K562 (cell line): ENCODE measurements at regions not wholly inside any gene's neighbourhood (a gene's known extent, or its start where the extent isn't known, plus 50 kb on each side); places are given as distances from the start of the nearest gene placed in this dataset.

Experiments used
- ATAC-seq: fragments of 200-7000 bp; cut with Tn5 transposase; 3 replicates; pipeline ENCODE4 v1.9.1; 2020; ENCODE audit warnings: moderate library complexity
- BruUV-seq: library from RNA; stranded (reverse); fragments of 400-500 nt; replicated peaks from 2 replicates; lab custom pipeline; 2021; lab: Mats Ljungman, UMichigan
- CTCF ChIA-PET: fragments of 300-600 bp; formaldehyde crosslinking; extraction: SDS; loops from one replicate; lab custom pipeline; 2021; ENCODE audit warnings: low intra/inter-chr PET ratio; lab: Yijun Ruan, JAX
- POLR2A ChIA-PET: fragments of 300-600, 350-650 bp; sonication (Branson Sonifier 250); formaldehyde crosslinking; extraction: SDS; loops from one replicate; lab custom pipeline; 2021; ENCODE audit warnings: antibody characterized with exemption, inconsistent platforms; lab: Yijun Ruan, JAX
- DNase-seq, 4 experiments: peaks; one replicate each; pipeline versions ENCODE4 v3.0.0 to v3.0.0-alpha.2; 2011 to 2018; ENCODE audit warnings: low spot score in 3 of 4, mixed read lengths in 3 of 4; ENCODE audit errors: extremely low read depth in 1 of 4
- FAIRE-seq: peaks from 2 replicates; lab custom pipeline; 2011; peaks lifted over from hg19 to GRCh38; lab: Jason Lieb, UNC
- H2AFZ ChIP-seq: 2 replicates; pipeline ENCODE4 v1.6.0; 2011; ENCODE audit warnings: low read depth, low read length, control low read depth, inconsistent platforms
- H3K27ac ChIP-seq: fragments of 200-600 bp; 3 replicates; pipeline ENCODE4 v1.8.0; 2011; ENCODE audit warnings: low read depth, mild to moderate bottlenecking, control low read depth, inconsistent platforms, low read length, moderate library complexity, mixed read lengths; ENCODE audit errors: extremely low read depth
- H3K27me3 ChIP-seq, 2 experiments: fragments of 300-600 bp in 1 of 2; 2 replicates in 1 of 2; 3 replicates in 1 of 2; pipeline versions ENCODE4 v1.6.0 to v1.8.0; 2011; ENCODE audit warnings: inconsistent platforms in 2 of 2, low read length in 2 of 2, mild to moderate bottlenecking in 1 of 2, mixed read lengths in 1 of 2, moderate library complexity in 1 of 2; ENCODE audit not compliant: control insufficient read depth in 2 of 2, insufficient read depth in 2 of 2
- H3K36me3 ChIP-seq: fragments of 300-600 bp; 3 replicates; pipeline ENCODE4 v1.8.0; 2011; ENCODE audit warnings: mild to moderate bottlenecking, low read length, inconsistent platforms; ENCODE audit not compliant: control insufficient read depth, insufficient read depth
- H3K4me1 ChIP-seq, 2 experiments: fragments of 200-600 bp in 1 of 2; replicated peaks in 1 of 2; 2 replicates in 1 of 2; 3 replicates in 1 of 2; pipeline versions ENCODE4 v1.5.1 to v1.8.0; 2011; ENCODE audit warnings: inconsistent platforms in 2 of 2, low read length in 2 of 2, mild to moderate bottlenecking in 1 of 2, mixed read lengths in 1 of 2, moderate library complexity in 1 of 2; ENCODE audit not compliant: control insufficient read depth in 2 of 2, insufficient read depth in 2 of 2
- H3K4me2 ChIP-seq: 2 replicates; pipeline ENCODE4 v1.6.1; 2011; ENCODE audit warnings: low read length, control low read depth, inconsistent platforms, mixed read lengths; ENCODE audit not compliant: insufficient read depth
- H3K4me3 ChIP-seq: fragments of 200-600 bp; sonication (generic), shearing (Covaris generic); 2 replicates; pipeline ENCODE4 v1.5.1; 2016; ENCODE audit warnings: control low read depth, inconsistent platforms
- H3K79me2 ChIP-seq: fragments of 200-600 bp; 3 replicates; pipeline ENCODE4 v1.8.0; 2011; ENCODE audit warnings: low read length, inconsistent platforms; ENCODE audit not compliant: control insufficient read depth, insufficient read depth
- H3K9ac ChIP-seq, 2 experiments: 2 replicates each; pipeline versions ENCODE4 v1.6.0 to v1.6.1; 2011; ENCODE audit warnings: low read depth in 2 of 2, low read length in 2 of 2, control low read depth in 1 of 2, inconsistent platforms in 1 of 2, mild to moderate bottlenecking in 1 of 2, mixed read lengths in 1 of 2; ENCODE audit not compliant: insufficient read depth in 1 of 2
- H3K9me1 ChIP-seq: one replicate; pipeline ENCODE4 v1.6.0; 2011; ENCODE audit warnings: inconsistent platforms, mild to moderate bottlenecking, low read length, moderate library complexity; ENCODE audit not compliant: control insufficient read depth, insufficient read depth
- H3K9me3 ChIP-seq: replicated peaks from 2 replicates; pipeline ENCODE4 v1.5.1; 2011; ENCODE audit warnings: low read depth, low read length, inconsistent platforms; ENCODE audit not compliant: control insufficient read depth, insufficient read depth
- H4K20me1 ChIP-seq: replicated peaks from 2 replicates; pipeline ENCODE4 v1.6.1; 2011; ENCODE audit warnings: low read length, inconsistent platforms, mixed read lengths; ENCODE audit not compliant: control insufficient read depth, insufficient read depth
- ARID1B ChIP-seq: fragments of 450-650 bp; IDR thresholded peaks from 2 replicates; pipeline ENCODE4 v1.6.1; 2016; ENCODE audit warnings: antibody characterized with exemption, mild to moderate bottlenecking, inconsistent platforms
- KLF6 ChIP-seq: fragments of 250-450 bp; sonication (Bioruptor Pico); IDR thresholded peaks from 2 replicates; pipeline ENCODE4 v1.4.0; 2020; ENCODE audit warnings: mild to moderate bottlenecking, moderate library complexity, borderline replicate concordance
- MYBL2 ChIP-seq, 2 experiments: fragments of 450-650 bp in 1 of 2; sonication (generic) in 1 of 2; formaldehyde crosslinking in 1 of 2; IDR thresholded peaks; 2 replicates each; pipeline versions ENCODE4 v1.6.1 to v1.8.1; 2017 to 2022; ENCODE audit warnings: borderline replicate concordance in 1 of 2, inconsistent platforms in 1 of 2, low read depth in 1 of 2, mild to moderate bottlenecking in 1 of 2, missing genetic modification reagents in 1 of 2, moderate library complexity in 1 of 2
- TGIF2 ChIP-seq: sonication (generic); formaldehyde crosslinking; IDR thresholded peaks from 2 replicates; pipeline ENCODE4 v1.8.1; 2022; ENCODE audit warnings: mild to moderate bottlenecking, missing genetic modification reagents, moderate library complexity
- ZC3H11A ChIP-seq: IDR thresholded peaks from 2 replicates; pipeline ENCODE4 v1.6.1; 2012; ENCODE audit warnings: low read depth, low read length, improper control_type of control experiment
- ZNF197 ChIP-seq: fragments of 200-800 bp; sonication (Bioruptor generic); IDR thresholded peaks from 2 replicates; pipeline ENCODE4 v1.6.1; 2016; ENCODE audit warnings: low read depth, missing genetic modification characterization, missing compliant biosample characterization
- ZNF644 ChIP-seq: fragments of 200-800 bp; sonication (Bioruptor generic); IDR thresholded peaks from 2 replicates; pipeline ENCODE4 v1.6.1; 2016; ENCODE audit warnings: low read depth, missing genetic modification characterization, missing compliant biosample characterization
- WGBS: fragments of 100-300 bp; shearing (Covaris generic); methylation state at CpG from one replicate; pipeline ENCODE4 v1.1.6; 2016; ENCODE audit warnings: low coverage, mixed read lengths; ENCODE audit not compliant: insufficient coverage; ENCODE audit errors: missing lambda C conversion rate; 5-methylcytosine and 5-hydroxymethylcytosine counted together
- in situ Hi-C: fragments of 300-500 bp; cut with MboI; formaldehyde crosslinking; loops from 4 replicates; pipeline ENCODE4 v1.15.0; 2018; ENCODE audit warnings: inconsistent platforms, mixed read lengths
- intact Hi-C: fragments of 100-400 bp; cut with micrococcal nuclease; formaldehyde crosslinking; loops from 2 replicates; pipeline ENCODE4 v1.14.2; 2022
- TF ChIP-seq, protein P1 (sequence below): sonication (generic); formaldehyde crosslinking; IDR thresholded peaks from 2 replicates; pipeline ENCODE4 v1.8.0; 2023; ENCODE audit warnings: mild to moderate bottlenecking, missing genetic modification reagents

DNA sequence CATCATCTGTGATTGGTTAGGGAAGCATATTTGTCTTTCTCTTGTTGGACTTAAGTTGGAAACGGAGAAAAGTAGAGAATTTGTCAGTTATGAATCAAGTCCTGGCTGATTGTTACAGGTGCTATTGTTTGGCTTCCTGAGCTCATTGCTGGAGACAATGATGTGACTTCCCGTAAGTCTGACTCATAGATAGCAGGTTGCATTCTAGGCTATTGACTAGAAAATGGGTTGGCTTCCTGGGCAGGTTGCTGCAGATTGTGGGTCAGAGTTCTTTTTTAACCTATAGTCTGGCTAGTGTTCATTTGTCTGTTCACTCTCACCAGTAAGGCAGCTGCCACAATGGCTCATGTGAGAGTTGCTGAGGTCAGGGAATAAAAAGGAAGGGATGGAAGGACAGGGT is 101.5 kb downstream of the CCNA1 start:
- ChIA-PET CTCF (no interaction called here), POLR2A (interaction anchor here (1.5 kb wide), 1 partner anchor 9 kb away, joined by 4 read pairs; no protein-coding TSS in a partner anchor)
- no TSS peak for BruUV-seq
- H3K27me3 ChIP-seq: no peaks in the 10 kb centered on the region
- H4K20me1 ChIP-seq: no peaks in the 10 kb centered on the region
- WGBS: 5% methylated on average over 2 of the region's 2 CpGs
- ATAC-seq: no peak
- H3K9me3 ChIP-seq: no peaks in the 10 kb centered on the region
- H3K4me1 ChIP-seq: no peaks in the 10 kb centered on the region
- H3K36me3 ChIP-seq: no peaks in the 10 kb centered on the region
- no peak overlapping the region for H3K27ac ChIP-seq
- in situ Hi-C loops: no loop called here
- TF ChIP-seq MYBL2 (IDR thresholded peaks at IDR 0.05; ENCODE audit: low read depth): no peak
- TF ChIP-seq MYBL2 (CRISPR knock-in tag; IDR thresholded peaks at IDR 0.05; ENCODE audit: borderline replicate concordance): no peak
- TF ChIP-seq KLF6 (CRISPR knock-in tag): no peak
- TF ChIP-seq, protein P1, sequence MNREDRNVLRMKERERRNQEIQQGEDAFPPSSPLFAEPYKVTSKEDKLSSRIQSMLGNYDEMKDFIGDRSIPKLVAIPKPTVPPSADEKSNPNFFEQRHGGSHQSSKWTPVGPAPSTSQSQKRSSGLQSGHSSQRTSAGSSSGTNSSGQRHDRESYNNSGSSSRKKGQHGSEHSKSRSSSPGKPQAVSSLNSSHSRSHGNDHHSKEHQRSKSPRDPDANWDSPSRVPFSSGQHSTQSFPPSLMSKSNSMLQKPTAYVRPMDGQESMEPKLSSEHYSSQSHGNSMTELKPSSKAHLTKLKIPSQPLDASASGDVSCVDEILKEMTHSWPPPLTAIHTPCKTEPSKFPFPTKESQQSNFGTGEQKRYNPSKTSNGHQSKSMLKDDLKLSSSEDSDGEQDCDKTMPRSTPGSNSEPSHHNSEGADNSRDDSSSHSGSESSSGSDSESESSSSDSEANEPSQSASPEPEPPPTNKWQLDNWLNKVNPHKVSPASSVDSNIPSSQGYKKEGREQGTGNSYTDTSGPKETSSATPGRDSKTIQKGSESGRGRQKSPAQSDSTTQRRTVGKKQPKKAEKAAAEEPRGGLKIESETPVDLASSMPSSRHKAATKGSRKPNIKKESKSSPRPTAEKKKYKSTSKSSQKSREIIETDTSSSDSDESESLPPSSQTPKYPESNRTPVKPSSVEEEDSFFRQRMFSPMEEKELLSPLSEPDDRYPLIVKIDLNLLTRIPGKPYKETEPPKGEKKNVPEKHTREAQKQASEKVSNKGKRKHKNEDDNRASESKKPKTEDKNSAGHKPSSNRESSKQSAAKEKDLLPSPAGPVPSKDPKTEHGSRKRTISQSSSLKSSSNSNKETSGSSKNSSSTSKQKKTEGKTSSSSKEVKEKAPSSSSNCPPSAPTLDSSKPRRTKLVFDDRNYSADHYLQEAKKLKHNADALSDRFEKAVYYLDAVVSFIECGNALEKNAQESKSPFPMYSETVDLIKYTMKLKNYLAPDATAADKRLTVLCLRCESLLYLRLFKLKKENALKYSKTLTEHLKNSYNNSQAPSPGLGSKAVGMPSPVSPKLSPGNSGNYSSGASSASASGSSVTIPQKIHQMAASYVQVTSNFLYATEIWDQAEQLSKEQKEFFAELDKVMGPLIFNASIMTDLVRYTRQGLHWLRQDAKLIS (CRISPR knock-in tag): no peak
- TF ChIP-seq TGIF2: no peak
- TF ChIP-seq ZNF644 (tag): no peak
- TF ChIP-seq ZC3H11A: no peak
- TF ChIP-seq ZNF197 (CRISPR knock-in tag): no peak
- no peak for TF ChIP-seq ARID1B
- intact Hi-C loops: no loop called here
- no peak overlapping the region for H3K4me3 ChIP-seq
- no peak overlapping the region for H3K4me2 ChIP-seq
- no peak overlapping the region for H2AFZ ChIP-seq
- H3K79me2 ChIP-seq: no peaks in the 10 kb centered on the region
- no peaks in the 10 kb centered on the region for H3K9me1 ChIP-seq
- no peak overlapping the region for H3K9ac ChIP-seq
- no peak for FAIRE-seq
- no peak for DNase-seq
